ENCODE measurements at regions not wholly inside any gene's neighbourhood (a gene's known extent, or its start where the extent isn't known, plus 50 kb on each side); places are given as distances from the start of the nearest gene placed in this dataset.
"Not testable (repeated sequence)": the region's sequence is repeated elsewhere in the genome, so short reads cannot be mapped to it uniquely, and the experiment has no call there.

- Histone ChIP-seq H3K27ac (ENCODE audit: low read depth, low read length) (no peak overlapping the region), H3K9me3 (ENCODE audit: control insufficient read depth in 1 of 2, low read length in 2 of 2) (no peaks in the 10 kb centered on the region), H3K4me1 (ENCODE audit: insufficient read depth, low read length) (no peaks in the 10 kb centered on the region), H3K27me3 (ENCODE audit: insufficient read depth, low read length) (no peaks in the 10 kb centered on the region), H3K36me3 (ENCODE audit: insufficient read depth, low read length) (no peaks in the 10 kb centered on the region), H3K4me3 (ENCODE audit: low read length in 2 of 2) (no peak overlapping the region)
- no peak for DNase-seq
- POLR2A ChIA-PET (ENCODE audit: partially characterized antibody) = no interaction called here
- Mint-ChIP-seq H3K27me3 (peaks cover 9 to 11% of the 10 kb centered on the region in 2 donors), H3K27ac (no peak overlapping the region), H3K4me1 (no peaks in the 10 kb centered on the region), H3K9me3 (peaks cover 0 to 4% (median 0%) of the 10 kb centered on the region in 8 donors), H3K4me3 (no peak overlapping the region), H3K36me3 (no peaks in the 10 kb centered on the region)
- CTCF ChIA-PET (ENCODE audit: partially characterized antibody) = no interaction called here
- intact Hi-C loops (cut with micrococcal nuclease) = no loop called here
Measured at GRCh38 chr2:216752855-216753505, 57.6 kb upstream of the IGFBP5 start.

GRCh38 chr2:216750750-216751149 is 55.4 kb upstream of the IGFBP5 start:
- H3K4me1 ChIP-seq (ENCODE audit: insufficient read depth, low read length); H3K36me3 Mint-ChIP-seq; POLR2A ChIA-PET (ENCODE audit: partially characterized antibody); H3K9me3 ChIP-seq (ENCODE audit: control insufficient read depth in 1 of 2, low read length in 2 of 2); H3K27me3 ChIP-seq (ENCODE audit: insufficient read depth, low read length); H3K36me3 ChIP-seq (ENCODE audit: insufficient read depth, low read length); H3K4me3 ChIP-seq (ENCODE audit: low read length in 2 of 2); H3K4me1 Mint-ChIP-seq; H3K4me3 Mint-ChIP-seq; DNase-seq; H3K27ac Mint-ChIP-seq; H3K9me3 Mint-ChIP-seq; H3K27ac ChIP-seq (ENCODE audit: low read depth, low read length); CTCF ChIA-PET (ENCODE audit: partially characterized antibody); intact Hi-C loops (cut with micrococcal nuclease): not testable (repeated sequence)
- peaks cover 10 to 14% of the 10 kb centered on the region in 2 donors for H3K27me3 Mint-ChIP-seq

GRCh38 chr2:216746268-216746667 is 50.9 kb upstream of the IGFBP5 start:
- H3K9me3 Mint-ChIP-seq; H3K9me3 ChIP-seq (ENCODE audit: control insufficient read depth in 1 of 2, low read length in 2 of 2); H3K27ac ChIP-seq (ENCODE audit: low read depth, low read length); H3K4me1 Mint-ChIP-seq; DNase-seq; POLR2A ChIA-PET (ENCODE audit: partially characterized antibody); H3K36me3 ChIP-seq (ENCODE audit: insufficient read depth, low read length); H3K4me3 Mint-ChIP-seq; H3K27me3 ChIP-seq (ENCODE audit: insufficient read depth, low read length); H3K27ac Mint-ChIP-seq; H3K36me3 Mint-ChIP-seq; CTCF ChIA-PET (ENCODE audit: partially characterized antibody); intact Hi-C loops (cut with micrococcal nuclease); H3K4me1 ChIP-seq (ENCODE audit: insufficient read depth, low read length); H3K4me3 ChIP-seq (ENCODE audit: low read length in 2 of 2): not testable (repeated sequence)
- peaks cover 18 to 22% of the 10 kb centered on the region in 2 donors for H3K27me3 Mint-ChIP-seq

GRCh38 chr2:216745453-216745852 is 50.1 kb upstream of the IGFBP5 start:
- Mint-ChIP-seq H3K27me3 (peaks cover 20 to 21% of the 10 kb centered on the region in 2 donors), H3K4me1 (no peaks in the 10 kb centered on the region), H3K27ac (no peak overlapping the region), H3K36me3 (no peaks in the 10 kb centered on the region), H3K9me3 (peaks cover 0 to 4% (median 0%) of the 10 kb centered on the region in 8 donors), H3K4me3 (no peak overlapping the region)
- H3K27me3 ChIP-seq (ENCODE audit: insufficient read depth, low read length) = no peaks in the 10 kb centered on the region
- H3K27ac ChIP-seq (ENCODE audit: low read depth, low read length) = no peak overlapping the region
- no peak for DNase-seq
- ChIA-PET CTCF (ENCODE audit: partially characterized antibody) (no interaction called here), POLR2A (ENCODE audit: partially characterized antibody) (no interaction called here)
- H3K36me3 ChIP-seq (ENCODE audit: insufficient read depth, low read length) = no peaks in the 10 kb centered on the region
- no peaks in the 10 kb centered on the region for H3K9me3 ChIP-seq (ENCODE audit: control insufficient read depth in 1 of 2, low read length in 2 of 2)
- intact Hi-C loops (cut with micrococcal nuclease) = no loop called here
- no peaks in the 10 kb centered on the region for H3K4me1 ChIP-seq (ENCODE audit: insufficient read depth, low read length)
- no peak overlapping the region for H3K4me3 ChIP-seq (ENCODE audit: low read length in 2 of 2)

Data from CD4-positive, alpha-beta memory T cell (primary cell).